GM23338 (cell line): ENCODE measurements at regions not wholly inside any gene's neighbourhood (a gene's known extent, or its start where the extent isn't known, plus 50 kb on each side); places are given as distances from the start of the nearest gene placed in this dataset.

Experiments
- CREB1 ChIP-seq: fragments of 250-450 bp; sonication (Bioruptor Pico); IDR thresholded peaks from 2 replicates; pipeline ENCODE4 v1.5.0; 2020; ENCODE audit warnings: low read depth, mild to moderate bottlenecking, moderate library complexity
- EZH2 ChIP-seq: fragments of 200-600 bp; sonication (generic); IDR thresholded peaks from one replicate; pipeline ENCODE4 v1.8.0; 2017; ENCODE audit warnings: antibody characterized with exemption, mild to moderate bottlenecking, low read depth; ENCODE audit not compliant: unreplicated experiment
- EZH2phosphoT487 ChIP-seq: fragments of 200-600 bp; sonication (generic); IDR thresholded peaks from one replicate; pipeline ENCODE4 v1.8.1; 2018; ENCODE audit warnings: antibody characterized with exemption; ENCODE audit not compliant: unreplicated experiment
- JUNB ChIP-seq: IDR thresholded peaks from one replicate; pipeline ENCODE4 v1.6.1; 2016; ENCODE audit warnings: antibody characterized with exemption; ENCODE audit not compliant: unreplicated experiment
- NANOG ChIP-seq: IDR thresholded peaks from 2 replicates; pipeline ENCODE4 v1.6.1; 2016; ENCODE audit warnings: antibody characterized with exemption, borderline replicate concordance
- POLR2AphosphoS5 ChIP-seq: IDR thresholded peaks from 2 replicates; pipeline ENCODE4 v1.6.1; 2016; ENCODE audit warnings: antibody characterized with exemption, low read depth
- STAT1 ChIP-seq: IDR thresholded peaks from one replicate; pipeline ENCODE4 v1.6.1; 2016; ENCODE audit warnings: antibody characterized with exemption; ENCODE audit not compliant: unreplicated experiment
- ZNF114 ChIP-seq: fragments of 250-450 bp; sonication (Bioruptor Pico); IDR thresholded peaks from 2 replicates; pipeline ENCODE4 v1.5.0; 2020; ENCODE audit warnings: mild to moderate bottlenecking, moderate library complexity
- ZNF331 ChIP-seq: fragments of 250-450 bp; sonication (Bioruptor Pico); IDR thresholded peaks from 2 replicates; pipeline ENCODE4 v1.5.0; 2020; ENCODE audit warnings: low read depth, mild to moderate bottlenecking, moderate library complexity
- TF ChIP-seq, protein P1 (sequence below), 2 experiments: fragments of 200-600 bp in 1 of 2; sonication (generic) in 1 of 2; conservative IDR thresholded peaks; 2 replicates each; pipeline versions ENCODE4 v1.5.1 to v1.6.1; 2016 to 2017; ENCODE audit warnings: antibody characterized with exemption in 2 of 2, low read depth in 2 of 2, mild to moderate bottlenecking in 2 of 2, moderate library complexity in 1 of 2
- TF ChIP-seq, protein P2 (sequence below): IDR thresholded peaks from one replicate; pipeline ENCODE4 v1.6.1; 2018; ENCODE audit warnings: antibody characterized with exemption; ENCODE audit not compliant: unreplicated experiment
- TF ChIP-seq, protein P3 (sequence below): IDR thresholded peaks from 2 replicates; pipeline ENCODE4 v1.6.1; 2016; ENCODE audit warnings: antibody characterized with exemption
- TF ChIP-seq, protein P4 (sequence below): fragments of 250-450 bp; sonication (Bioruptor Pico); IDR thresholded peaks from 2 replicates; pipeline ENCODE4 v1.5.0; 2020; ENCODE audit warnings: mild to moderate bottlenecking, moderate library complexity

DNA sequence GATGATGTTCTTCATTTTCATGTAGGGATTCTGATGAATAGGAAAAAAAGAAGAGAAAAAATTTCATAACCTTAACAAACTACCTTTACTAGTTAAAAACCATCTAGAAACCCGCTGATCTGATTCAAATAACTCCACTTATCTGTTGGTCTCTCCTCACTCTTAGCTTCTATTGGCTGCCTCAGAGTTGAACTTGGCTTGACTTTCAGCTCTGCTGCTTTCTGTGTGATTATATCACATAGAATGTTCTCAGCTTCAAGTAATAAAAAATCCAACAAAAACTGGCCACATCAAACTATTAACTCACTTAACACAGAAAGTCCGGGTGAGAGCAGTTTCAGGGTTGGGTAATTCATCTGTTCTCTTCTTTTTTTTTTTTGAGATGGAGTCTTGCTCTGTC is 126.8 kb upstream of the RASGRP1 start:
- no peak for TF ChIP-seq EZH2
- TF ChIP-seq, protein P1, sequence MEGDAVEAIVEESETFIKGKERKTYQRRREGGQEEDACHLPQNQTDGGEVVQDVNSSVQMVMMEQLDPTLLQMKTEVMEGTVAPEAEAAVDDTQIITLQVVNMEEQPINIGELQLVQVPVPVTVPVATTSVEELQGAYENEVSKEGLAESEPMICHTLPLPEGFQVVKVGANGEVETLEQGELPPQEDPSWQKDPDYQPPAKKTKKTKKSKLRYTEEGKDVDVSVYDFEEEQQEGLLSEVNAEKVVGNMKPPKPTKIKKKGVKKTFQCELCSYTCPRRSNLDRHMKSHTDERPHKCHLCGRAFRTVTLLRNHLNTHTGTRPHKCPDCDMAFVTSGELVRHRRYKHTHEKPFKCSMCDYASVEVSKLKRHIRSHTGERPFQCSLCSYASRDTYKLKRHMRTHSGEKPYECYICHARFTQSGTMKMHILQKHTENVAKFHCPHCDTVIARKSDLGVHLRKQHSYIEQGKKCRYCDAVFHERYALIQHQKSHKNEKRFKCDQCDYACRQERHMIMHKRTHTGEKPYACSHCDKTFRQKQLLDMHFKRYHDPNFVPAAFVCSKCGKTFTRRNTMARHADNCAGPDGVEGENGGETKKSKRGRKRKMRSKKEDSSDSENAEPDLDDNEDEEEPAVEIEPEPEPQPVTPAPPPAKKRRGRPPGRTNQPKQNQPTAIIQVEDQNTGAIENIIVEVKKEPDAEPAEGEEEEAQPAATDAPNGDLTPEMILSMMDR (conservative IDR thresholded peaks at IDR 0.05; ENCODE audit: low read depth in 2 of 2) = no peak
- TF ChIP-seq, protein P2, sequence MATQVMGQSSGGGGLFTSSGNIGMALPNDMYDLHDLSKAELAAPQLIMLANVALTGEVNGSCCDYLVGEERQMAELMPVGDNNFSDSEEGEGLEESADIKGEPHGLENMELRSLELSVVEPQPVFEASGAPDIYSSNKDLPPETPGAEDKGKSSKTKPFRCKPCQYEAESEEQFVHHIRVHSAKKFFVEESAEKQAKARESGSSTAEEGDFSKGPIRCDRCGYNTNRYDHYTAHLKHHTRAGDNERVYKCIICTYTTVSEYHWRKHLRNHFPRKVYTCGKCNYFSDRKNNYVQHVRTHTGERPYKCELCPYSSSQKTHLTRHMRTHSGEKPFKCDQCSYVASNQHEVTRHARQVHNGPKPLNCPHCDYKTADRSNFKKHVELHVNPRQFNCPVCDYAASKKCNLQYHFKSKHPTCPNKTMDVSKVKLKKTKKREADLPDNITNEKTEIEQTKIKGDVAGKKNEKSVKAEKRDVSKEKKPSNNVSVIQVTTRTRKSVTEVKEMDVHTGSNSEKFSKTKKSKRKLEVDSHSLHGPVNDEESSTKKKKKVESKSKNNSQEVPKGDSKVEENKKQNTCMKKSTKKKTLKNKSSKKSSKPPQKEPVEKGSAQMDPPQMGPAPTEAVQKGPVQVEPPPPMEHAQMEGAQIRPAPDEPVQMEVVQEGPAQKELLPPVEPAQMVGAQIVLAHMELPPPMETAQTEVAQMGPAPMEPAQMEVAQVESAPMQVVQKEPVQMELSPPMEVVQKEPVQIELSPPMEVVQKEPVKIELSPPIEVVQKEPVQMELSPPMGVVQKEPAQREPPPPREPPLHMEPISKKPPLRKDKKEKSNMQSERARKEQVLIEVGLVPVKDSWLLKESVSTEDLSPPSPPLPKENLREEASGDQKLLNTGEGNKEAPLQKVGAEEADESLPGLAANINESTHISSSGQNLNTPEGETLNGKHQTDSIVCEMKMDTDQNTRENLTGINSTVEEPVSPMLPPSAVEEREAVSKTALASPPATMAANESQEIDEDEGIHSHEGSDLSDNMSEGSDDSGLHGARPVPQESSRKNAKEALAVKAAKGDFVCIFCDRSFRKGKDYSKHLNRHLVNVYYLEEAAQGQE = no peak
- TF ChIP-seq EZH2phosphoT487 = no peak
- TF ChIP-seq POLR2AphosphoS5 = no peak
- TF ChIP-seq, protein P3, sequence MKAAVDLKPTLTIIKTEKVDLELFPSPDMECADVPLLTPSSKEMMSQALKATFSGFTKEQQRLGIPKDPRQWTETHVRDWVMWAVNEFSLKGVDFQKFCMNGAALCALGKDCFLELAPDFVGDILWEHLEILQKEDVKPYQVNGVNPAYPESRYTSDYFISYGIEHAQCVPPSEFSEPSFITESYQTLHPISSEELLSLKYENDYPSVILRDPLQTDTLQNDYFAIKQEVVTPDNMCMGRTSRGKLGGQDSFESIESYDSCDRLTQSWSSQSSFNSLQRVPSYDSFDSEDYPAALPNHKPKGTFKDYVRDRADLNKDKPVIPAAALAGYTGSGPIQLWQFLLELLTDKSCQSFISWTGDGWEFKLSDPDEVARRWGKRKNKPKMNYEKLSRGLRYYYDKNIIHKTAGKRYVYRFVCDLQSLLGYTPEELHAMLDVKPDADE = no peak
- no peak for TF ChIP-seq JUNB
- TF ChIP-seq CREB1 (CRISPR knock-in tag) = no peak
- no peak for TF ChIP-seq ZNF114
- no peak for TF ChIP-seq NANOG
- TF ChIP-seq ZNF331 (CRISPR knock-in tag) = no peak
- TF ChIP-seq STAT1 = no peak
- TF ChIP-seq, protein P4, sequence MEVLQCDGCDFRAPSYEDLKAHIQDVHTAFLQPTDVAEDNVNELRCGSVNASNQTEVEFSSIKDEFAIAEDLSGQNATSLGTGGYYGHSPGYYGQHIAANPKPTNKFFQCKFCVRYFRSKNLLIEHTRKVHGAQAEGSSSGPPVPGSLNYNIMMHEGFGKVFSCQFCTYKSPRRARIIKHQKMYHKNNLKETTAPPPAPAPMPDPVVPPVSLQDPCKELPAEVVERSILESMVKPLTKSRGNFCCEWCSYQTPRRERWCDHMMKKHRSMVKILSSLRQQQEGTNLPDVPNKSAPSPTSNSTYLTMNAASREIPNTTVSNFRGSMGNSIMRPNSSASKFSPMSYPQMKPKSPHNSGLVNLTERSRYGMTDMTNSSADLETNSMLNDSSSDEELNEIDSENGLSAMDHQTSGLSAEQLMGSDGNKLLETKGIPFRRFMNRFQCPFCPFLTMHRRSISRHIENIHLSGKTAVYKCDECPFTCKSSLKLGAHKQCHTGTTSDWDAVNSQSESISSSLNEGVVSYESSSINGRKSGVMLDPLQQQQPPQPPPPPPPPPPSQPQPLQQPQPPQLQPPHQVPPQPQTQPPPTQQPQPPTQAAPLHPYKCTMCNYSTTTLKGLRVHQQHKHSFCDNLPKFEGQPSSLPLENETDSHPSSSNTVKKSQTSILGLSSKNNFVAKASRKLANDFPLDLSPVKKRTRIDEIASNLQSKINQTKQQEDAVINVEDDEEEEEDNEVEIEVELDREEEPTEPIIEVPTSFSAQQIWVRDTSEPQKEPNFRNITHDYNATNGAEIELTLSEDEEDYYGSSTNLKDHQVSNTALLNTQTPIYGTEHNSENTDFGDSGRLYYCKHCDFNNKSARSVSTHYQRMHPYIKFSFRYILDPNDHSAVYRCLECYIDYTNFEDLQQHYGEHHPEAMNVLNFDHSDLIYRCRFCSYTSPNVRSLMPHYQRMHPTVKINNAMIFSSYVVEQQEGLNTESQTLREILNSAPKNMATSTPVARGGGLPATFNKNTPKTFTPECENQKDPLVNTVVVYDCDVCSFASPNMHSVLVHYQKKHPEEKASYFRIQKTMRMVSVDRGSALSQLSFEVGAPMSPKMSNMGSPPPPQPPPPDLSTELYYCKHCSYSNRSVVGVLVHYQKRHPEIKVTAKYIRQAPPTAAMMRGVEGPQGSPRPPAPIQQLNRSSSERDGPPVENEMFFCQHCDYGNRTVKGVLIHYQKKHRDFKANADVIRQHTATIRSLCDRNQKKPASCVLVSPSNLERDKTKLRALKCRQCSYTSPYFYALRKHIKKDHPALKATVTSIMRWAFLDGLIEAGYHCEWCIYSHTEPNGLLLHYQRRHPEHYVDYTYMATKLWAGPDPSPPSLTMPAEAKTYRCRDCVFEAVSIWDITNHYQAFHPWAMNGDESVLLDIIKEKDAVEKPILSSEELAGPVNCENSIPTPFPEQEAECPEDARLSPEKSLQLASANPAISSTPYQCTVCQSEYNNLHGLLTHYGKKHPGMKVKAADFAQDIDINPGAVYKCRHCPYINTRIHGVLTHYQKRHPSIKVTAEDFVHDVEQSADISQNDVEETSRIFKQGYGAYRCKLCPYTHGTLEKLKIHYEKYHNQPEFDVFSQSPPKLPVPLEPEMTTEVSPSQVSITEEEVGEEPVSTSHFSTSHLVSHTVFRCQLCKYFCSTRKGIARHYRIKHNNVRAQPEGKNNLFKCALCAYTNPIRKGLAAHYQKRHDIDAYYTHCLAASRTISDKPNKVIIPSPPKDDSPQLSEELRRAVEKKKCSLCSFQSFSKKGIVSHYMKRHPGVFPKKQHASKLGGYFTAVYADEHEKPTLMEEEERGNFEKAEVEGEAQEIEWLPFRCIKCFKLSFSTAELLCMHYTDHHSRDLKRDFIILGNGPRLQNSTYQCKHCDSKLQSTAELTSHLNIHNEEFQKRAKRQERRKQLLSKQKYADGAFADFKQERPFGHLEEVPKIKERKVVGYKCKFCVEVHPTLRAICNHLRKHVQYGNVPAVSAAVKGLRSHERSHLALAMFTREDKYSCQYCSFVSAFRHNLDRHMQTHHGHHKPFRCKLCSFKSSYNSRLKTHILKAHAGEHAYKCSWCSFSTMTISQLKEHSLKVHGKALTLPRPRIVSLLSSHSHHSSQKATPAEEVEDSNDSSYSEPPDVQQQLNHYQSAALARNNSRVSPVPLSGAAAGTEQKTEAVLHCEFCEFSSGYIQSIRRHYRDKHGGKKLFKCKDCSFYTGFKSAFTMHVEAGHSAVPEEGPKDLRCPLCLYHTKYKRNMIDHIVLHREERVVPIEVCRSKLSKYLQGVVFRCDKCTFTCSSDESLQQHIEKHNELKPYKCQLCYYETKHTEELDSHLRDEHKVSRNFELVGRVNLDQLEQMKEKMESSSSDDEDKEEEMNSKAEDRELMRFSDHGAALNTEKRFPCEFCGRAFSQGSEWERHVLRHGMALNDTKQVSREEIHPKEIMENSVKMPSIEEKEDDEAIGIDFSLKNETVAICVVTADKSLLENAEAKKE (CRISPR knock-in tag) = no peak
